ENCODE measurements at regions not wholly inside any gene's neighbourhood (a gene's known extent, or its start where the extent isn't known, plus 50 kb on each side); places are given as distances from the start of the nearest gene placed in this dataset.

- Histone ChIP-seq H3K27ac (ENCODE audit: low read depth, low read length) (no peak overlapping the region), H3K4me3 (ENCODE audit: low read depth, low read length) (no peak overlapping the region), H3K4me1 (ENCODE audit: control insufficient read depth, insufficient read depth, low read length) (no peaks in the 10 kb centered on the region), H3K36me3 (ENCODE audit: control insufficient read depth, insufficient read depth, low read length) (no peaks in the 10 kb centered on the region), H3K9me3 (ENCODE audit: control insufficient read depth, insufficient read depth, low read length) (no peaks in the 10 kb centered on the region), H3K27me3 (ENCODE audit: control insufficient read depth, insufficient read depth, low read length) (no peaks in the 10 kb centered on the region), H3K9ac (ENCODE audit: low read depth, low read length) (no peak overlapping the region)
Observed at GRCh38 chr4:45578874-45579273, 545.0 kb downstream of the GABRG1 start.

DNA sequence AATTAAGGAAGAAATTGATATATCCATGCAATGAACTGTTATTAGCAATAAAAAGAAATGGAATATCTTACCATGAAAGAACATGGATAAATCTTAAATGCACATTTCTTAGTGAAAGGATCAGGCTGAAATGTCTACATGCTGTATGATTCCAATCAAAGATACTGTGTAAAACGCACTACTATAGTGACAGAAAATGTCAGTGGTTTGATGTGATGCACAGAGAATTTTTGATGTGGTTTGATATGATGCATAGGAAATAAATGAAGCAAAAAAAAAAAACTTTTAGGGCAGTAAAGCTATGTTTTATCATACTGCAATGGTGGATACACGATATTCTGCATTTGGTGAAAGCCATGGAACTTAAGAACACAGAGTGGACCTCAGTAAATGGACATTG is 547.6 kb downstream of the GABRG1 start:
- H3K4me1 ChIP-seq (ENCODE audit: control insufficient read depth, insufficient read depth, low read length), result no peaks in the 10 kb centered on the region
- H3K27ac ChIP-seq (ENCODE audit: low read depth, low read length), result no peak overlapping the region
- H3K9ac ChIP-seq (ENCODE audit: low read depth, low read length), result no peak overlapping the region

DNA sequence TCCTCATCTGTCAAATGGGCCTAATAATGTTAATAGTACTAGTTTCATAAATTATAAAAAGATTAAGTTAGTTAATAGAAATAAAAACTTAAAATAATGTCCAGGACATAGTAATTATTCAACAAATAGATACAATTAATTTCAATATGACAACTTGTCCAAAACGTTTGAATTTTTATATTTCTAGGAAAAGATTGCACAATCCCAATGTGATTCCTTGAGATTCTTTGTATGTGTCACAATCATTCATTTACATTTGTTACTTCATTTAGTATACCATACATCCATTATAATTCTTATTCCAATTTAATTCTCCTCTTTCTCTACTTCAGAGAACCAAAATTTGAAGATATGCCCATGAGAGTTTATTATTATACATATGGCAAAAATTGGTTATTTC is 554.2 kb downstream of the GABRG1 start:
- H3K27me3 ChIP-seq (ENCODE audit: control insufficient read depth, insufficient read depth, low read length), result no peaks in the 10 kb centered on the region
- H3K4me1 ChIP-seq (ENCODE audit: control insufficient read depth, insufficient read depth, low read length), result no peaks in the 10 kb centered on the region
- no peak overlapping the region for H3K27ac ChIP-seq (ENCODE audit: low read depth, low read length)
- H3K4me3 ChIP-seq (ENCODE audit: low read depth, low read length), result no peak overlapping the region
- no peak overlapping the region for H3K9ac ChIP-seq (ENCODE audit: low read depth, low read length)
- H3K9me3 ChIP-seq (ENCODE audit: control insufficient read depth, insufficient read depth, low read length), result no peaks in the 10 kb centered on the region
- no peaks in the 10 kb centered on the region for H3K36me3 ChIP-seq (ENCODE audit: control insufficient read depth, insufficient read depth, low read length)

More for the DNA sequence above, 547.6 kb downstream of the GABRG1 start:
- Histone ChIP-seq H3K36me3 (ENCODE audit: control insufficient read depth, insufficient read depth, low read length) (no peaks in the 10 kb centered on the region), H3K9me3 (ENCODE audit: control insufficient read depth, insufficient read depth, low read length) (no peaks in the 10 kb centered on the region), H3K27me3 (ENCODE audit: control insufficient read depth, insufficient read depth, low read length) (no peaks in the 10 kb centered on the region), H3K4me3 (ENCODE audit: low read depth, low read length) (no peak overlapping the region)

DNA sequence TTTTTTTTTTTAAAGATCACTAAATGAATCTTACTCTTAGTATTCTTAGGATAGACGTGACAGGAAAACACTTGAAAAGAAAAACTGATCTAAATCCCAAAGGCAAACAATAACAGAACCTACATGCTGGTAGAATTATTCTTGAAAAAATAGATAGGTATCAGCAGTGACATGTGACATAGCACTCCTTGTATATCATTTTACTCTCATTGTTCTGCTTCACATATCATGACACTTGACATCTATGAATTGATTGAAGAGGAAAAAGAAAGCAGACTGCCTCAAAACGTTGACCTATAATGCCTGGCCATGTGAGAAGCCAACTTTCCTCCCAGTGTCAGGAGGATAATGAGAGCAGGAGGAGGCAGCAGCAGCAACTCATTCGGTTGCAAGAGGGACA is 555.2 kb downstream of the GABRG1 start:
- Histone ChIP-seq H3K27ac (ENCODE audit: low read depth, low read length) (no peak overlapping the region), H3K9me3 (ENCODE audit: control insufficient read depth, insufficient read depth, low read length) (no peaks in the 10 kb centered on the region), H3K4me3 (ENCODE audit: low read depth, low read length) (no peak overlapping the region), H3K4me1 (ENCODE audit: control insufficient read depth, insufficient read depth, low read length) (no peaks in the 10 kb centered on the region), H3K27me3 (ENCODE audit: control insufficient read depth, insufficient read depth, low read length) (no peaks in the 10 kb centered on the region), H3K9ac (ENCODE audit: low read depth, low read length) (no peak overlapping the region), H3K36me3 (ENCODE audit: control insufficient read depth, insufficient read depth, low read length) (no peaks in the 10 kb centered on the region)

- no peak overlapping the region for H3K27ac ChIP-seq (ENCODE audit: low read depth, low read length)
- H3K27me3 ChIP-seq (ENCODE audit: control insufficient read depth, insufficient read depth, low read length), result no peaks in the 10 kb centered on the region
Observed at GRCh38 chr4:45566896-45567603, 556.8 kb downstream of the GABRG1 start.

GRCh38 chr4:45554423-45554822 is 569.4 kb downstream of the GABRG1 start:
- peaks cover 10% of the 10 kb centered on the region for H3K4me1 ChIP-seq (ENCODE audit: control insufficient read depth, insufficient read depth, low read length)
- H3K4me3 ChIP-seq (ENCODE audit: low read depth, low read length), result no peak overlapping the region
- H3K27ac ChIP-seq (ENCODE audit: low read depth, low read length), result no peak overlapping the region
- no peaks in the 10 kb centered on the region for H3K27me3 ChIP-seq (ENCODE audit: control insufficient read depth, insufficient read depth, low read length)
- H3K9ac ChIP-seq (ENCODE audit: low read depth, low read length), result no peak overlapping the region
- no peaks in the 10 kb centered on the region for H3K36me3 ChIP-seq (ENCODE audit: control insufficient read depth, insufficient read depth, low read length)
- no peaks in the 10 kb centered on the region for H3K9me3 ChIP-seq (ENCODE audit: control insufficient read depth, insufficient read depth, low read length)

More at GRCh38 chr4:45566896-45567603, 556.8 kb downstream of the GABRG1 start:
- Histone ChIP-seq H3K4me1 (ENCODE audit: control insufficient read depth, insufficient read depth, low read length) (no peaks in the 10 kb centered on the region), H3K4me3 (ENCODE audit: low read depth, low read length) (no peak overlapping the region), H3K9me3 (ENCODE audit: control insufficient read depth, insufficient read depth, low read length) (no peaks in the 10 kb centered on the region), H3K36me3 (ENCODE audit: control insufficient read depth, insufficient read depth, low read length) (no peaks in the 10 kb centered on the region), H3K9ac (ENCODE audit: low read depth, low read length) (no peak overlapping the region)

- H3K9me3 ChIP-seq (ENCODE audit: control insufficient read depth, insufficient read depth, low read length), result no peaks in the 10 kb centered on the region
- H3K4me3 ChIP-seq (ENCODE audit: low read depth, low read length), result no peak overlapping the region
- peaks cover 10% of the 10 kb centered on the region for H3K4me1 ChIP-seq (ENCODE audit: control insufficient read depth, insufficient read depth, low read length)
- no peak overlapping the region for H3K9ac ChIP-seq (ENCODE audit: low read depth, low read length)
- no peaks in the 10 kb centered on the region for H3K36me3 ChIP-seq (ENCODE audit: control insufficient read depth, insufficient read depth, low read length)
- no peaks in the 10 kb centered on the region for H3K27me3 ChIP-seq (ENCODE audit: control insufficient read depth, insufficient read depth, low read length)
- no peak overlapping the region for H3K27ac ChIP-seq (ENCODE audit: low read depth, low read length)
Observed at GRCh38 chr4:45550766-45551366, 573.0 kb downstream of the GABRG1 start.

- H3K36me3 ChIP-seq (ENCODE audit: control insufficient read depth, insufficient read depth, low read length), result no peaks in the 10 kb centered on the region
- no peaks in the 10 kb centered on the region for H3K27me3 ChIP-seq (ENCODE audit: control insufficient read depth, insufficient read depth, low read length)
- H3K9me3 ChIP-seq (ENCODE audit: control insufficient read depth, insufficient read depth, low read length), result peaks cover 11% of the 10 kb centered on the region; the same call in 1 of the 2 replicates
- H3K4me3 ChIP-seq (ENCODE audit: low read depth, low read length), result no peak overlapping the region
- no peak overlapping the region for H3K27ac ChIP-seq (ENCODE audit: low read depth, low read length)
- H3K9ac ChIP-seq (ENCODE audit: low read depth, low read length), result no peak overlapping the region
- no peaks in the 10 kb centered on the region for H3K4me1 ChIP-seq (ENCODE audit: control insufficient read depth, insufficient read depth, low read length)
Observed at GRCh38 chr4:45539142-45539814, 584.6 kb downstream of the GABRG1 start.

DNA sequence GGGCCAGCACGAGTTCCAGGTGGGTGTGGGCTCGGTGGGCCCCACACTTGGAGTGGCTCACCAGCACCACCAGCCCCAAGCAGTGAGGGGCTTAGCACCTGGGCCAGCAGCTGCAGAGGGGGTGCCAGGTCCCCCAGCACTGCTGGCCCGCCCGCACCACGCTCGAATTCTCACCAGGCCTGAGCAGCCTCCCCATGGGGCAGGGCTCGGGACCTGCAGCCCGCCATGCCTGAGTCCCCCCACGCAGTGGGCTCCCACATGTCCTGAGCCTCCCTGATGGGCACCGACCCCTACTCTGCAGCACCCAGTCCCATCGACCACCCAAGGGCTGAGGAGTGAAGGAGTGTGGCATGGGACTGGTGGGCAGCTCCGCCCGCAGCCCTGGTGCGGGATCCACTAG is 593.4 kb downstream of the GABRG1 start:
- Histone ChIP-seq H3K4me3 (ENCODE audit: low read depth, low read length) (no peak overlapping the region), H3K4me1 (ENCODE audit: control insufficient read depth, insufficient read depth, low read length) (no peaks in the 10 kb centered on the region), H3K27me3 (ENCODE audit: control insufficient read depth, insufficient read depth, low read length) (no peaks in the 10 kb centered on the region), H3K9ac (ENCODE audit: low read depth, low read length) (no peak overlapping the region), H3K9me3 (ENCODE audit: control insufficient read depth, insufficient read depth, low read length) (peaks cover 22% of the 10 kb centered on the region), H3K27ac (ENCODE audit: low read depth, low read length) (no peak overlapping the region), H3K36me3 (ENCODE audit: control insufficient read depth, insufficient read depth, low read length) (no peaks in the 10 kb centered on the region)

DNA sequence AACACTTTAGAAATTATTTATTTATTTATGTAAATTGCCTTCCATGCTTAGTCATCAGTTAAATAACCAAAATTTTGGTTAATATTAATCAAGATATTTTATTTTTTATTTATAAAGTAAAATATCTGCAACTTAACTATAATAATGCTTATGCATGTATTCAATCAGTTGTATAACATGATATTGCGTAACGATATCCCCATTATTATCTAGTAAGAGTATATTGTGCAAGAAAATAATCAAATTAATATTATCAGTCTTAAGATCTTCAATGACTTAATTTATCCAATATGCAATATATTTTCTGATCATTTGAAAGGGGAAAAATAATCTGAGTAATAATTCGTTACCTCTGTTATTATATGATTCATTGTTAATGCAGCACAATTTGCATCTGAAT is 596.7 kb downstream of the GABRG1 start:
- no peaks in the 10 kb centered on the region for H3K27me3 ChIP-seq (ENCODE audit: control insufficient read depth, insufficient read depth, low read length)
- no peaks in the 10 kb centered on the region for H3K4me1 ChIP-seq (ENCODE audit: control insufficient read depth, insufficient read depth, low read length)
- H3K9me3 ChIP-seq (ENCODE audit: control insufficient read depth, insufficient read depth, low read length), result peaks cover 20% of the 10 kb centered on the region
- no peak overlapping the region for H3K4me3 ChIP-seq (ENCODE audit: low read depth, low read length)
- H3K36me3 ChIP-seq (ENCODE audit: control insufficient read depth, insufficient read depth, low read length), result no peaks in the 10 kb centered on the region
- no peak overlapping the region for H3K27ac ChIP-seq (ENCODE audit: low read depth, low read length)
- H3K9ac ChIP-seq (ENCODE audit: low read depth, low read length), result no peak overlapping the region

GRCh38 chr4:45518832-45519231 is 605.0 kb downstream of the GABRG1 start:
- H3K4me1 ChIP-seq (ENCODE audit: control insufficient read depth, insufficient read depth, low read length), result no peaks in the 10 kb centered on the region
- H3K27ac ChIP-seq (ENCODE audit: low read depth, low read length), result no peak overlapping the region
- no peak overlapping the region for H3K4me3 ChIP-seq (ENCODE audit: low read depth, low read length)
- no peaks in the 10 kb centered on the region for H3K27me3 ChIP-seq (ENCODE audit: control insufficient read depth, insufficient read depth, low read length)
- H3K9me3 ChIP-seq (ENCODE audit: control insufficient read depth, insufficient read depth, low read length), result no peaks in the 10 kb centered on the region
- no peaks in the 10 kb centered on the region for H3K36me3 ChIP-seq (ENCODE audit: control insufficient read depth, insufficient read depth, low read length)
- no peak overlapping the region for H3K9ac ChIP-seq (ENCODE audit: low read depth, low read length)

All from HUES48 (cell line).